NCI-H526 (cell line): ENCODE measurements at regions not wholly inside any gene's neighbourhood (a gene's known extent, or its start where the extent isn't known, plus 50 kb on each side); places are given as distances from the start of the nearest gene placed in this dataset.
A peak's percentile ranks its signal among the peaks of the same experiment; 100 is the strongest.

Experiments used
- DNase-seq, 2 experiments: peaks; one replicate each; lab custom pipeline; 2025; lab: John Stamatoyannopoulos, UW

GRCh38 chr12:114936148-114937079 lies 252.4 kb upstream of the TBX3 start:
- no peak for DNase-seq

DNA sequence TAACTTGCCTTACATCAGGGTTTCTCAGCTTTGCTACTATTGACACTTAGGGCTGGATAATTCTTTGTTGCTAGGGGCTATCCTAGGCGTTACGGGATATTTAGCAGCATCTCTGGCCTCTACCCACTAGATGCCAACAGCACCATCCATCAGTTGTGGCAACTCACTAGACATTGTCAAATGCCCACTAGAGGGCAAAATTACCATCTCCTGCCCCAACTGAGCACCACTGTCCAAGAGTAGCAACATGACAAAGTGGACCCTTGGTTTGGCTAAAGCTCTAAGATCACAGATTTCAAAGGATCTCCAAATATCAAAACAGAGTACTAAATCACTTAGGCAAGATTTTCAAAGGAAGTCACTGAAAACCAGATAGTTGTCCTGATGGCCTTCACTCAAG lies 251.7 kb upstream of the TBX3 start:
- DNase-seq, result peak in 1 of 2 experiments; percentile 29

DNA sequence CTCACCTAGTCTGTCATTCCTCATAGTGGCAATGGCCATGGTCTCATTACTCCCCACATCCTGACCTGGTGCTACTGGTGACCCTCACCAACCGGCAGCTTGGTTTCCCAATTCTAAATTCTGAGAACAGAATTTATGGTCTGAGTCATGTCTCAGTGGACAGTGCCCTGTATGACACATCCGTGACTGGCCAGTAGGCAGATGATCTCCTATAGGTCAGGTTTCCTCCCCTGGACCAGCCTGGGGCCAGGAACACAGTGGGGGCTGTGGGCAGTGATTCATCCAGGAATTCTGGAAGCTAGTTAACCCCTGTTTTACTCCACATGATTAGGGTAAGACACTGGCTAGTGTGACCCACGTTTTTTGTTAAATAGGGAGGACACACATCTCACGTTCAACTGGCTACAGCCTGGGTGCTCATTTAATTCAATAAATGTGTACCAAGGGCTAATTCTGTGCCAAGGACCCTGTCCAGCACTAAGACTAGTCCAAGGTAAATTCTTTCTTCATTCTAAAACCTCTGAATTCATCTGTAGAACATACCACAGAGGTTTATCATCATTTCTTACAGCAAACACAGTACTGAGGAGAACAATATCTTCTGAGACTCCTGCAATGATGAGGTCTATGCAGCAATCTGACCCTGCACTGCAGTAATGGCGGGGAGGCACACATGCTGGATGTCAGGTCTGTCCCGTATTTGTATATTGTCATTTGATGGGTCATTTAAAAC lies 249.6 kb upstream of the TBX3 start:
- DNase-seq, result no peak

DNA sequence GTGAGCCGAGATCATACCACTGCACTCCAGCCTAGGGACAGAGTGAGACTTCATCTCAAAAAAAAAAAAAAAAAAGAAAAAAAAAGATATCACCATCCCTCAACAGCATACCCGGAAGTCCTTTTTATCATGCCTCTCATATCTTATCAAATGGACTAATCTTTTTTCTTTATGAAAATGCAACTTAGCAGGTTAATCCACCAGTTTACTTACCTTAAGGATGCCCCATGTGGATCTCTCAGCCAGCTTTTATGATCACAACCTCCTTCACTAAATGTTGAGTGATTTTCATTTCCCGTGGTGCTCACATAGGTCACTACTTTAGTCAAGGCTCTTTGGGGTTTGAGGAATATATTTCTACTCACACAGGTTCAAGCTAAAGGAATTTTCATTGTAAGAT lies 248.8 kb upstream of the TBX3 start:
- no peak for DNase-seq

DNA sequence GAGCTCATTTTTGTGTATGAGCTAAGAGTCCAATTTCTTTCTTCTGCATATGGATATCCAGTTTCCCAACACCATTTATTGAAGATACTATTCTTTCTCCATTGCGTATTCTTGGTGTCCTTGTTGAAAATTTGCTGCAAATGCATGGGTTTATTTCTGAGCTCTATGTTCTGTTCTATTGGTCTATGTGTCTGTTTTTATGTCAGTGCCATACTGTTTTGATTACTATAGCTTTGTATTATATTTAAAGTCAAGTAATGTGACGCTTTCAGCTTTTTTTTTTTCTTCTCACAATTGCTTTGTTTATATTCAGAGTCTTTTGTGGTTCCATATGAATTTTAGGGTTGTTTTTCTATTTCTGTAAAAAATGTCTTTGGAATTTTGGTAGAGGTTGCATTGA lies 247.1 kb upstream of the TBX3 start:
- no peak for DNase-seq

DNA sequence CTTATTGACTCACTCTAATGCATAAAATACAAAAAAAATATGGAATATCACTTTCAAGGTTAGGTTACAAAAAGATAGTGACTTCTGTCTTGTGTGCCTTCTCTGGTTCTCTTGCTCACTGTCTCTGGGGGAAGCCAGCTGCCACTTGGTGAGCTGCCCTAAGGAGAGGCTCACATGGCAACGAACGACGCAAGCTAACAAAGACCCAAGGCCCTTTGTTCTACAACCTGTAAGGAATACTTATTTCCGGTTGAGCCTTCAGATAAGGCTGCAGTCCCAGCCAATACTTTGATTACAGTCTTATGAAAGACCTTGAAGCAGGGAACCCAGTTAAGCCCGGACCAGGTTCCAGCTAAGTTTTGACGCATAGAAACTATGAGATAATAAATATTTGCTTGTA lies 242.4 kb upstream of the TBX3 start:
- no peak for DNase-seq

- DNase-seq, result no peak
Measured at GRCh38 chr12:114924946-114925475, 241.0 kb upstream of the TBX3 start.

- DNase-seq, result no peak
Measured at GRCh38 chr12:114921781-114922180, 237.8 kb upstream of the TBX3 start.

- DNase-seq, result no peak
Measured at GRCh38 chr12:114920771-114921554, 237.0 kb upstream of the TBX3 start.

GRCh38 chr12:114919479-114919878 lies 235.5 kb upstream of the TBX3 start:
- DNase-seq, result no peak

- no peak for DNase-seq
Measured at GRCh38 chr12:114918535-114919233, 234.7 kb upstream of the TBX3 start.

GRCh38 chr12:114917953-114918352 lies 234.0 kb upstream of the TBX3 start:
- DNase-seq, result no peak

- no peak for DNase-seq
Measured at GRCh38 chr12:114917307-114917706, 233.3 kb upstream of the TBX3 start.

GRCh38 chr12:114916541-114916940 lies 232.6 kb upstream of the TBX3 start:
- no peak for DNase-seq

GRCh38 chr12:114916124-114916523 lies 232.1 kb upstream of the TBX3 start:
- DNase-seq, result no peak

DNA sequence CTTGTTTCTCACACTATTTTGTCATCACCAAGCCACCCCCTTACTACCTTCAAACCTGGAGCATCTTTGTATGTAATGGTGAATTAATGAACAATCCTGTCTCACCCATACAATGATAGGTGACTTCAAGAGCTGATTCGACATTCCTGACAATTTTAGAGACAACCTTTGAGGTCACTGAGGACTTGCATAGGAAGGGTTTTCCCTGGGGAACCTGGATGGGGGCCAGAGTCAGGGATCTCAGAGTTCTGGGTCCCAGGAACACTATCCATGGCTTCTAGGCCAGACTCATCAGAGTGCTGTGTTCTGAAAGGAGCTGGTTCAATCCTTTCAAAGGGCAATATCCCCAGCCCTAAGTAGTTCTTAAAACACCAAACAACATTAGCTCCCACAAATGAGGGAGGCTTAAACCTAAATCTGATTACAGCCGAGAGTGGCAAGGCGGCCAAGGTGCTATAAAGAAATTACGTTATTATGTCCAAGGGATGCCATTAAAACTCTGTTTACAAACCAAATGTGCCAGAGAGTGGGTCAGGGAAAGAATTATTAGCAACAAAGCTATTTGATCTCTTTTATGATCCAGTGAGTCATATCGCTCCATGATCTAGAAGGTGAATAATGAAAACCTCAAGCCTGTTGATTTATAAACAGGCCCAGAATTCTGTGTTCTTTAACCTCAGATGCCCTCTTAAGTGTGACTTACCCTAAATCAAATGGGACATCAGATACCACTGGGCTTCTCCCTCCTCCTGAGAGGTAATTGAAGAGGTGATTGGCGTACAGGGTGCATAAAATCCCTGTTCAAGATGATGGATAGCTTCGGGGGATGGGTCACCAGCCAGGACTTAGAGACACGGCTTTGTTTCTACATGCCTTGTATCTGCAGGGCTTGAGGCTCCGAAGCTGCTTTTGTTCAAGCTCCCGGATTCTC lies 230.2 kb upstream of the TBX3 start:
- peak in 1 of 2 experiments; percentile 9 for DNase-seq

GRCh38 chr12:114912811-114913210 lies 228.8 kb upstream of the TBX3 start:
- no peak for DNase-seq

GRCh38 chr12:114911196-114911595 lies 227.2 kb upstream of the TBX3 start:
- no peak for DNase-seq

DNA sequence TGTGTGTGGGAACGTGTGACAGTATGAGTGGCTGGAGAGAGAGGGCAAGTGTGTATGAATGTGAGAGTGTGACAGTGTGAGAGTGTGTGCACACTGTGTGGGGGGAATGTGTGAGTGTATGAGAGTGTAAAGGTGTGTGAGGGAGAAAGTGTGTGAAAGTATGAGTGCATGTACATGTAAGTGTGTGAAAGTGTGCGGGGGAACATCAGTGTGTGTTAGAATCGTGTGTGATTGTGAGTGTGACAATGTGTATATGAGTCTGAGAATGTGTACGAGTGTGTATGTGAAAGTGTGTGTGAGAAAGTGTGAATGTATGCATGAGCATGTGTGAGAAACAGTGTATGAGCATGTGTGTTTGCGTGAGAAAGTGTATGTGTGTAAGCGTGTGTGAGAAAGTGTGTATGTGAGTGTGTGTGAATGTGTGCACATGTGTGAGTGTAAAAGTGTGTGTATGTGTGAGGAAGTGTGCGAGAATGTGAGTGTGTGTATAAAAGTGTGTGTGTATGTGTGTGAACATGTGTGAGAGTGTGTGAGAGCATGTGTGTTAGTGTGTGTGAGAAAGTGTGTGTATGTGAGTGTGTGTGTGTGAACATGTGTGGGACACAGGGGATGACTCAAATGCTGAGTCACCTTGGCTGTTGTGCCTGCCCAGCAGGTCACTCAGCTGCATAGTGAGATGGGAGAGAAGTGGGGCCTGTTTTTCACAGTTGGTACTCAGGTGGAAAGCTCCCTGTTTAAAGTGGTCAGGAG lies 220.5 kb upstream of the TBX3 start:
- no peak for DNase-seq
